Memory B cell (primary cell): ENCODE measurements at regions not wholly inside any gene's neighbourhood (a gene's known extent, or its start where the extent isn't known, plus 50 kb on each side); places are given as distances from the start of the nearest gene placed in this dataset.

Experiments
- ATAC-seq: fragments of 150-1000 bp; cut with Tn5 transposase; 2 replicates; pipeline ENCODE4 v1.10.0; 2021; ENCODE audit warnings: low read depth, mild to moderate bottlenecking, moderate library complexity
- DNase-seq, 2 donors: peaks; one replicate each; pipeline ENCODE4 v3.0.0; 2022; ENCODE audit warnings: low spot score in 2 of 2
- H3K27ac Mint-ChIP-seq: one replicate; pipeline ENCODE4 v1.8.0; 2022; ENCODE audit warnings: mild to moderate bottlenecking, moderate library complexity, mixed read lengths
- H3K27me3 Mint-ChIP-seq: one replicate; pipeline ENCODE4 v1.8.0; 2022; ENCODE audit warnings: mixed read lengths
- H3K36me3 Mint-ChIP-seq: one replicate; pipeline ENCODE4 v1.8.0; 2022; ENCODE audit warnings: mild to moderate bottlenecking, mixed read lengths
- H3K4me1 Mint-ChIP-seq: one replicate; pipeline ENCODE4 v1.8.0; 2022; ENCODE audit warnings: mixed read lengths
- H3K4me3 Mint-ChIP-seq: one replicate; pipeline ENCODE4 v1.8.0; 2022; ENCODE audit warnings: mild to moderate bottlenecking, moderate library complexity, mixed read lengths
- H3K9me3 Mint-ChIP-seq: one replicate; pipeline ENCODE4 v1.8.0; 2022; ENCODE audit warnings: mixed read lengths

DNA sequence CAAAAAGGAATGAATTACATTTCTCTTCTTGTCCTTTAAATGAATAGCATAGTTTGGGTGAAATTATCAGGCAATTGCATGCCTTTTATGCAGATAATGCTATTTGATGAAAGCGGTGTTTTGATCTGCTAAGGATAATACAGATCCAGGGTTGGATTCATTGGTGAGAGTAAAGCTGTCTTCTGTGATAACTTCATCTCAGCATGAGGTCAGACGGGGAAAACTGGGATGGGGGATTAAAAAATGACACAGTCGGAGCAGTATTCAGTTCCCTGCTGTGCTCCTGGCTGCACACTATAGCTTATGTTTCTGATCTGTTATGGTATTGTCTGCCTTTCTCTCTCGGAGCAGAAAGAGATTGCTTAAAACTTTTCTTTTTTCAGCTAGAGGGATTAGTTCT lies 105.9 kb upstream of the TENM3 start:
- H3K4me3 Mint-ChIP-seq, result no peak overlapping the region

DNA sequence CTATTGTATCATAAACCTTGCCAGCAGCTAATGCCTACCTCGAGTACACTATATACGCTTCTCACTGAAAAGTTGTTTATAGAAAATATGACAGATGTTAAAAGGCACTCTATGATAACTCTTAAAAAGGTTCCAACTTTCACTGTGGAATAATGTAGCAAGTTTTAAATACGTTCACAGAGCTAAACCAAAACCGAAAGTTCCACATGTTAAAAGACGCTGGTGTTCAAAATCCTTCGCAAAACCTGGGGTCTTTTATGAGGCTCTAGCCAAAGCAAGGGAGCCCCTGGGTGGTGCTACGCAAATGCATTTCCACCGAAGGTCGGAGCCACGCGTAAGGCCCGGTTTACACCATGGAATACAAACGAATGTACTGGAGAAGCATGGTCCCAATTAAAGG lies 103.7 kb upstream of the TENM3 start:
- Mint-ChIP-seq H3K9me3 (peaks cover 4% of the 10 kb centered on the region), H3K36me3 (no peaks in the 10 kb centered on the region), H3K27me3 (peaks cover 17% of the 10 kb centered on the region), H3K27ac (no peak overlapping the region), H3K4me1 (peaks cover 5% of the 10 kb centered on the region), H3K4me3 (no peak overlapping the region)
- DNase-seq (no peak), ATAC-seq (no peak)

More for the DNA sequence above, 105.9 kb upstream of the TENM3 start:
- H3K9me3 Mint-ChIP-seq, result peaks cover 6% of the 10 kb centered on the region
- ATAC-seq (no peak), DNase-seq (no peak)
- no peak overlapping the region for H3K27ac Mint-ChIP-seq
- peaks cover 13% of the 10 kb centered on the region for H3K27me3 Mint-ChIP-seq
- H3K4me1 Mint-ChIP-seq, result no peaks in the 10 kb centered on the region
- no peaks in the 10 kb centered on the region for H3K36me3 Mint-ChIP-seq

DNA sequence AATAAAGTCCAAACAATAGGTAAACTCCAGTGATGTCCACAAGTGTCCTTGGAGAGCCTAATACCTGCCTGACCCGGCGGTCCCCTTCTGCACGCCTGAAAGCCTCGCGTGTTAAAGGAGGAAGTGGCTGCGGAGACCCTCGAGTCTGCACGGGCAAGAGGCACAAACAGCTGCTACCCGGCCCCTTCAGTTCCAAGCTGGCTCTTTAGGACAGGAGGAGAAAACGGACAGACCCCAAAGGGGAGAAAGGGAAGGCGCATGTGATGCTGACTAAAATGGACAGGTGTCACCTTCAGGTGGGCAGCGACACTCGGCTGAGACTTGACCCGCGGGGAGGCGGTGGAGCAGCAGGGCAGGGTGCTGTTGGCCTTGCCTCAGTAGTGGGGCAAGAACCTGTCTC lies 102.7 kb upstream of the TENM3 start:
- H3K36me3 Mint-ChIP-seq, result no peaks in the 10 kb centered on the region
- no peak for ATAC-seq
- H3K4me3 Mint-ChIP-seq, result no peak overlapping the region
- no peak overlapping the region for H3K27ac Mint-ChIP-seq
- no peak for DNase-seq
- peaks cover 4% of the 10 kb centered on the region for H3K9me3 Mint-ChIP-seq
- H3K4me1 Mint-ChIP-seq, result peaks cover 5% of the 10 kb centered on the region
- H3K27me3 Mint-ChIP-seq, result peaks cover 21% of the 10 kb centered on the region

GRCh38 chr4:182141061-182141460 lies 102.1 kb upstream of the TENM3 start:
- H3K27me3 Mint-ChIP-seq, result peaks cover 21% of the 10 kb centered on the region
- H3K4me3 Mint-ChIP-seq, result no peak overlapping the region
- H3K27ac Mint-ChIP-seq, result no peak overlapping the region
- DNase-seq, result no peak
- H3K36me3 Mint-ChIP-seq, result no peaks in the 10 kb centered on the region
- no peak for ATAC-seq
- peaks cover 4% of the 10 kb centered on the region for H3K9me3 Mint-ChIP-seq
- peaks cover 5% of the 10 kb centered on the region for H3K4me1 Mint-ChIP-seq

- H3K36me3 Mint-ChIP-seq, result no peaks in the 10 kb centered on the region
- no peak overlapping the region for H3K4me3 Mint-ChIP-seq
- H3K4me1 Mint-ChIP-seq, result peaks cover 5% of the 10 kb centered on the region
- peaks cover 4% of the 10 kb centered on the region for H3K9me3 Mint-ChIP-seq
- H3K27ac Mint-ChIP-seq, result no peak overlapping the region
- ATAC-seq (no peak), DNase-seq (no peak)
- peaks cover 22% of the 10 kb centered on the region for H3K27me3 Mint-ChIP-seq
Observed at GRCh38 chr4:182142176-182143085, 100.8 kb upstream of the TENM3 start.

DNA sequence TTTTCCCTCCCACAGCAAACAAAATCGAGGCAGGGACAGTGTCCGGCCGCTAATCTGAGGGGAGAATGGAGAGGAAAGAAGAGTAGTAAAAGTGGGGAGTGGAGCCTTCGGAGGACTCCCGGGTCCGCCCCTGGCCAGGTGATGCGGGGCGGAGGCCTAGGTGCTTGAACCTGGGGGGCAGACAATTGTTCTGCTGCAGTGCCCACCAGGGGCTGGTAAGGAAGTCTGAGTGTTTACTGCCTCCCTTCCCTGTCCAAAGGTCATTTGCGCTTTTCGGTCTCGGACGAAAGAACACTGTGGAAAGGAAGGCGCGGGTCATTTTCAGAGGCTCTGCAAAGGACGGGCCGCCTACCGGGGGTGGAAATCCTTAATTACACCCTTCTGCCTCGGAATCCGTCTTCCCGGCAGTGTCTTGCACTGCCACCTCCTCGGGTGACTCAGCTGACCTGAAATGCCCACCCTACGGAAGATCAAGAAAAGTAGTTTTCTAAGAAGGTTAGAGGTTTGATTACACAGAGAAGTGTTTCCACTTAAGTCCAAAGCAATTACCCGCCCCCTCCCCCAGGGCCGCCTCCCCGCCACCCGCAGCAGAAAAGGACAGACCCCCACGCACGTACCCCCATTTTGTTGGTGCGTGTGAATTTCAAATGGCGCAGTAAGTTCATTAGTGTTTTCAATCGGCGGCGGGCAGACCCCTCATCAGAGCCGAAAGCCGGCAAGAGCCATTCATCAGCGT lies 99.9 kb upstream of the TENM3 start:
- Mint-ChIP-seq H3K4me3 (peak overlapping the region; percentile 63), H3K9me3 (peaks cover 2% of the 10 kb centered on the region), H3K27ac (no peak overlapping the region), H3K36me3 (no peaks in the 10 kb centered on the region), H3K4me1 (peaks cover 5% of the 10 kb centered on the region), H3K27me3 (peaks cover 18% of the 10 kb centered on the region)
- DNase-seq (no peak), ATAC-seq (no peak)

GRCh38 chr4:182143822-182144625 lies 99.2 kb upstream of the TENM3 start:
- no peak overlapping the region for H3K27ac Mint-ChIP-seq
- H3K4me1 Mint-ChIP-seq, result peaks cover 5% of the 10 kb centered on the region
- peaks cover 15% of the 10 kb centered on the region for H3K27me3 Mint-ChIP-seq
- H3K9me3 Mint-ChIP-seq, result peaks cover under 1% of the 10 kb centered on the region
- ATAC-seq (no peak), DNase-seq (no peak)
- no peaks in the 10 kb centered on the region for H3K36me3 Mint-ChIP-seq
- peak overlapping the region; percentile 63 for H3K4me3 Mint-ChIP-seq

DNA sequence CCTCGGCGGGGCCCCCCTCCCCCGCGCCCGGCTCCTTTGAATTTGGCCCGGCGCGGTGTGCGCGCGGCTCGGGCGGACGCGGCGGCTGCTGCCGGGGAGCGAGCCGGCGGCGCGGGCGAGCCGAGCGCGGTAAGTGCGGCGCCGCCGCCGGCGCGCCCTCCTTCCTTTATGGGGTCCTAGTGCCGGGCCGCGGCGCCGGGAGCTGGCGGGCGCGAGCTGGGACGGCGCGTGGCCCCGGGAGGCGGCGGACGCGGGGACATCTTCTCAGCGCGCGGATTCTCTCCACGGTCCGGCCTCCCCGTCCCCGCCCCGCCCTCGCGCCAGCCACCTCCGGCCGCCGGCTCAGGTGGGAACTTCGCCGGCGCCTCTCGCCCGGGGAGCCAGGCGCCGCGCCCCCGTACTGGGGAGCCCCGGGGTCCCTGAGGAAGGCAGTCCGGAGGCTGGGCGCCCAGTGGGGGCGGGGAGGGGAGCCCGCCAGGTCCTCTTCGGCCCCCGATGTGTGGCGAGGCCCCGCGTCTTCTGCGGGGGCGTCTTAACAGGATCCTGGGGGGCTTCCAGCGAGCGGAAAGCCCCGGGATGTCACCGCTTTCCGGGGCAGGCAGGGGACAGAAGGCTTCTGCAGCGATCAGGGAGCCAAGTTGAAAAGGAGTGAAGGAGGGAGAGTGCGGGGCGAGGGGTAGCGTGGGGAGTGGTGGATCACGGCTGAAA lies 98.4 kb upstream of the TENM3 start:
- ATAC-seq, result no peak
- no peak overlapping the region for H3K27ac Mint-ChIP-seq

GRCh38 chr4:182145334-182145905 lies 97.8 kb upstream of the TENM3 start:
- H3K4me3 Mint-ChIP-seq, result peak overlapping the region; percentile 7
- H3K27ac Mint-ChIP-seq, result no peak overlapping the region
- ATAC-seq (no peak), DNase-seq (no peak)
- no peaks in the 10 kb centered on the region for H3K36me3 Mint-ChIP-seq
- H3K27me3 Mint-ChIP-seq, result peaks cover 14% of the 10 kb centered on the region
- peaks cover 5% of the 10 kb centered on the region for H3K4me1 Mint-ChIP-seq
- H3K9me3 Mint-ChIP-seq, result no peaks in the 10 kb centered on the region

More for the DNA sequence above, 98.4 kb upstream of the TENM3 start:
- Mint-ChIP-seq H3K9me3 (no peaks in the 10 kb centered on the region), H3K4me1 (peaks cover 5% of the 10 kb centered on the region), H3K27me3 (peaks cover 14% of the 10 kb centered on the region), H3K4me3 (peak overlapping the region; percentile 7), H3K36me3 (no peaks in the 10 kb centered on the region)
- no peak for DNase-seq

DNA sequence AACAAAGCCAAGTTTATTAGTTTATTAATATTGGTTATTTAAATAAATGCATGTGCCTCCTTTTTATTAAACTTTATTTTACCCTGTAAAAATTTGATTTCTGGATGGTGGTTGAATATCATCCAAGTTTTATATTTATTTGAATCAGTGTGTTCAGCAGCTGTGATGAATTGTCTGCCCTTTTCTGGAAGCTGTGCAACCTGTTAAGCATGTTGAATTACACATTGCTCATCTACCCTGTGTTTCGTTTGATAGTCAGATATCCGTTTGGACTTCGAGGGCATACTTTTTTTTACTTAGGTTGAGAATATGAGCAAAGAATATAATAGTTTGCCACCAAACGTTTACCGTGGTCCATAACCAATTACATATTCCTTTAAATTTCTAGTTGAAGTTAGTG lies 95.8 kb upstream of the TENM3 start:
- Mint-ChIP-seq H3K4me1 (peaks cover 5% of the 10 kb centered on the region), H3K36me3 (no peaks in the 10 kb centered on the region), H3K9me3 (no peaks in the 10 kb centered on the region), H3K4me3 (no peak overlapping the region), H3K27ac (no peak overlapping the region), H3K27me3 (peaks cover 12% of the 10 kb centered on the region)
- DNase-seq, result no peak
- ATAC-seq, result no peak

GRCh38 chr4:182150645-182151044 lies 92.6 kb upstream of the TENM3 start:
- no peak overlapping the region for H3K4me3 Mint-ChIP-seq
- peaks cover 2% of the 10 kb centered on the region for H3K27me3 Mint-ChIP-seq
- ATAC-seq (no peak), DNase-seq (no peak)
- no peak overlapping the region for H3K27ac Mint-ChIP-seq
- H3K36me3 Mint-ChIP-seq, result no peaks in the 10 kb centered on the region
- no peaks in the 10 kb centered on the region for H3K4me1 Mint-ChIP-seq
- no peaks in the 10 kb centered on the region for H3K9me3 Mint-ChIP-seq

DNA sequence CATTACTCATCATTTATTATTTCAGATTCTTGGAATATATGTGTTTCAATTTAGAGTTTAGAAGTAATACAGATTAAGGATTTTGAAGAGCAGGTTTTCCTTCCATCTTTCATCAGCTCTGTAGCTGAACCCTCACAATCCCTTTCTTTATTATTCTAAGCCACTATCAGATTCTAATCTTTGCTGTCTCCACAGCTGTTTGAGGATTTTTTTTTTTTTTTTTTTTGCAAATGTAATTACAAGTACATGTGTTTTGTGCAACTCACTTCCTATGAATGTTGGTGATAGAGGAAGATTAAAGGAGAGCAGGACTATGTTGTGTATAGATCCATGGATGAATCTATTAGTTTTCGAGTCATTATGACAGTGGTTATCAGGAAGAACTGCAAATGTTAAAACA lies 87.4 kb upstream of the TENM3 start:
- Mint-ChIP-seq H3K4me1 (no peaks in the 10 kb centered on the region), H3K27me3 (no peaks in the 10 kb centered on the region), H3K4me3 (no peak overlapping the region), H3K27ac (no peak overlapping the region), H3K36me3 (no peaks in the 10 kb centered on the region), H3K9me3 (no peaks in the 10 kb centered on the region)
- ATAC-seq (no peak), DNase-seq (no peak)

- Mint-ChIP-seq H3K27ac (no peak overlapping the region), H3K4me1 (no peaks in the 10 kb centered on the region), H3K27me3 (no peaks in the 10 kb centered on the region), H3K4me3 (no peak overlapping the region), H3K36me3 (no peaks in the 10 kb centered on the region), H3K9me3 (peaks cover 3% of the 10 kb centered on the region)
- ATAC-seq (no peak), DNase-seq (no peak)
Observed at GRCh38 chr4:182163180-182163579, 80.0 kb upstream of the TENM3 start.
